IPS-15b (cell line): ENCODE measurements at regions not wholly inside any gene's neighbourhood (a gene's known extent, or its start where the extent isn't known, plus 50 kb on each side); places are given as distances from the start of the nearest gene placed in this dataset.
"Not testable (repeated sequence)": the region's sequence is repeated elsewhere in the genome, so short reads cannot be mapped to it uniquely, and the experiment has no call there.

ENCODE experiments used
- H3K27me3 ChIP-seq: one replicate; pipeline ENCODE4 v1.6.1; 2013; ENCODE audit warnings: low read length; ENCODE audit not compliant: control insufficient read depth, insufficient read depth
- H3K36me3 ChIP-seq: one replicate; pipeline ENCODE4 v1.6.1; 2013; ENCODE audit warnings: low read length; ENCODE audit not compliant: control insufficient read depth, insufficient read depth
- H3K4me1 ChIP-seq: one replicate; pipeline ENCODE4 v1.6.1; 2013; ENCODE audit warnings: mild to moderate bottlenecking, low read length; ENCODE audit not compliant: control insufficient read depth, insufficient read depth
- H3K4me3 ChIP-seq: one replicate; pipeline ENCODE4 v1.5.1; 2013; ENCODE audit warnings: low read depth, low read length
- H3K9ac ChIP-seq: one replicate; pipeline ENCODE4 v1.6.1; 2013; ENCODE audit warnings: low read depth, mild to moderate bottlenecking, low read length
- H3K9me3 ChIP-seq: one replicate; pipeline ENCODE4 v1.6.1; 2013; ENCODE audit warnings: mild to moderate bottlenecking, low read length; ENCODE audit not compliant: control insufficient read depth, insufficient read depth

DNA sequence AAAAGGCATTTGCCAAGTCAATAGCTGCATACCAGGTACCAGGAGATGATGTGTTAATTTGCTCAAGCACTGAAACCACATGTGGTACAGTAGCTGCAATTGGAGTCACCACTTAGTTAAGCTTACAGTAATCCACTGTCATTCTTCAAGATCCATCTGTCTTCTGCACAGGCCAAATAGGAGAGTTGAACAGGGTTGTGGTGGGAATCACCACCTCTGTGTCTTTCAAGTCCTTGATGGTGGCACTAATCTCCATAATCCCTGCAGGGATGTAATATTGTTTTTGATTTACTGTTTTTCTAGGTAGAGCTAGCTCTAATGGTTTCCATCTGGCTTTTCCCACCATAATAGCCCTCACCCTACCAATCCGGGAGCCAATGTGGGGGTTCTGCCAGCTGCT lies 91.9 kb downstream of the FCRL5 start:
- H3K4me3 ChIP-seq = no peak overlapping the region
- no peaks in the 10 kb centered on the region for H3K9me3 ChIP-seq
- H3K4me1 ChIP-seq = no peaks in the 10 kb centered on the region
- H3K27me3 ChIP-seq = no peaks in the 10 kb centered on the region
- no peak overlapping the region for H3K9ac ChIP-seq
- no peaks in the 10 kb centered on the region for H3K36me3 ChIP-seq

DNA sequence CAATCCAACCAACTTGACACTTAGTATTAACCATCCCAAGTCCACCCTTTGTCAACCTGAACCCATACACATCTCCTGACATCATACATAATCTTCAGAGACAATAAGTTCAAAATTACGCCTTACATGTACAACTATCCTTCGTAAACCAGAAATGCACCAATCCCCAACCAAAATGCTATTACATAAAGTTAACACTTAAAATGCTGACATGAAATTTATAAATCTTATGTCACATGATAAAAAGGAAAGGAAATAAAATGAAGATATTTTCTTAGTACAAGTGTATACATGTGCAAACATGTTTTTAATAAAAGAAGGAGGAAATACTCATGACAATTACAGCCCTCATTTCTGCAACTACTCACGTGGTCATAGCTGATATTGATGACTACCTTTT lies 95.0 kb downstream of the FCRL5 start:
- no peaks in the 10 kb centered on the region for H3K27me3 ChIP-seq
- no peaks in the 10 kb centered on the region for H3K36me3 ChIP-seq
- no peak overlapping the region for H3K9ac ChIP-seq
- no peaks in the 10 kb centered on the region for H3K9me3 ChIP-seq
- H3K4me1 ChIP-seq = no peaks in the 10 kb centered on the region
- H3K4me3 ChIP-seq = no peak overlapping the region

DNA sequence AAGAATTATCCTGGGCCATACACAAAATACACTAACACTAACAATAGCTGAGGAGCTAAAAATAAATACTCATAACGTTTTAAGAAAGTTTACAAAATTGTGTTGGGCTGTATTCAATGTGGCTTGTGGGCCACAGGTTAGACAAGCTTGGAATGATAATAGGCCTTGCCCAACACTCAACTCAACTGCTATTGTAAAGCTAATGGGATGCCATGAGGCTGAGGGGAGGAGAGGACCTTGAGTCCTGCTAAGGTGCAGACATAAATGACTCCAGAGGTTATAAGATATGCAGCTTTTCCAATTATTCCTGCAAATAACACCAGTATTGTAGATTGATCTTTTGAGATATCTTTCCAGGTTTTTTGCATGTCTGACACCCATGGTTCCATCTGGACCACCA lies 97.0 kb downstream of the FCRL5 start:
- no peaks in the 10 kb centered on the region for H3K36me3 ChIP-seq
- no peaks in the 10 kb centered on the region for H3K4me1 ChIP-seq
- H3K9me3 ChIP-seq = no peaks in the 10 kb centered on the region
- H3K9ac ChIP-seq = no peak overlapping the region
- no peaks in the 10 kb centered on the region for H3K27me3 ChIP-seq
- H3K4me3 ChIP-seq = no peak overlapping the region

DNA sequence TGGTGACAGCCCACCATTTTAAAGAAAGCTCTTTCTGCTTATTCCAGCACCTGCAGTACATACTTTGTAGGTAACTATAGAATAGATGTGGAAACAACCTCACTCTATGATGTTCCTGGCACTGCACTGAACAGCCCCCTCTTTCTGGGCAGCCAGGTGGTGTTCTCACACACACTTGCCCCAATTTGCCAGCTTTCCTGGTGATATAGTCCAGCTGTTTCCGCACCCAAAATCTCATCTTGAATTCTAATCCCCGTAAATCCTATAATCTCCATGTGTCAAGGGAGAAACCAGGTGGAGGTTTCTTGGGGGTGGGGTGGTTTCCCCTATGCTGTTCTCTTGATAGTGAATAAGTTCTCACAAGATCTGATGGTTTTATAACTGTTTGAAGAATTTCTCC lies 102.2 kb downstream of the FCRL5 start:
- no peak overlapping the region for H3K4me3 ChIP-seq
- no peaks in the 10 kb centered on the region for H3K36me3 ChIP-seq
- no peaks in the 10 kb centered on the region for H3K27me3 ChIP-seq

DNA sequence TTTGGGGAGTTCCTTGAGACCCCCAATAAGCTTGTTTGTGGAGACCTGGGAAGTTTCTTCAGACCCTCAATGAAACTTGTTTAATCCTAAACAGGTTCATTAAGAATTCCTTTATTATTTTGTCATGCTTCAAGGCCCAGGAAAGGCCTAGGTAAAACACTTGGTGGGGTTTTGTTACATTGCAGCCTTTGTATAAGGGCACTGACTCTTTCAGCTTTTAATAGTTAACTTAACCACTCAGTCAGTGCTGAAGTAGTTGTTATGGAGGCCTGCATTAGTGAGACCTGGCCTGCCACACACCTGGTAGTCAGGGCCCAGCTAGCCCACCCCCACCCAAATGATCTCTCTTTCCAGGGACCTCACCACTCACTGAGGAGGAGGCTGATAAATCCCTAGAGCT lies 103.7 kb downstream of the FCRL5 start:
- Histone ChIP-seq H3K9ac (no peak overlapping the region), H3K4me1 (no peaks in the 10 kb centered on the region), H3K27me3 (no peaks in the 10 kb centered on the region), H3K4me3 (no peak overlapping the region), H3K9me3 (no peaks in the 10 kb centered on the region), H3K36me3 (no peaks in the 10 kb centered on the region)

More for the DNA sequence above, 102.2 kb downstream of the FCRL5 start:
- H3K9ac ChIP-seq = no peak overlapping the region
- no peaks in the 10 kb centered on the region for H3K4me1 ChIP-seq
- H3K9me3 ChIP-seq = no peaks in the 10 kb centered on the region

DNA sequence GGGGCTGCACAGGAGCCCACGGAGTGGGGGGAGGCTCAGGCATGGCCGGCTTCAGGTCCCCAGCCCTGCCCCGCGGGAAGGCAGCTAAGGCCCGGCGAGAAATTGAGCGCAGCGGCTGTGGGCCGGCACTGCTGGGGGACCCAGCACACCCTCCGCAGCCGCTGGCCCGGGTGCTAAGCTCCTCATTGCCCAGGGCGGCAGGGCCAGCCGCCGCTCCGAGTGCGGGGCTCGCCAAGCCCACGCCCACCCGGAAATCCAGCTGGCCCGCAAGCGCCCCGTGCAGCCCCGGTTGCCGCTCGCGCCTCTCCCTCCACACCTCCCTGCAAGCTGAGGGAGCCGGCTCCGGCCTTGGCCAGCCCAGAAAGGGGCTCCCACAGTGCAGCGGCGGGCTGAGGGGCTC lies 106.0 kb downstream of the FCRL5 start:
- not testable (repeated sequence) for H3K9me3 ChIP-seq, H3K36me3 ChIP-seq, H3K9ac ChIP-seq, H3K27me3 ChIP-seq, H3K4me3 ChIP-seq, H3K4me1 ChIP-seq

DNA sequence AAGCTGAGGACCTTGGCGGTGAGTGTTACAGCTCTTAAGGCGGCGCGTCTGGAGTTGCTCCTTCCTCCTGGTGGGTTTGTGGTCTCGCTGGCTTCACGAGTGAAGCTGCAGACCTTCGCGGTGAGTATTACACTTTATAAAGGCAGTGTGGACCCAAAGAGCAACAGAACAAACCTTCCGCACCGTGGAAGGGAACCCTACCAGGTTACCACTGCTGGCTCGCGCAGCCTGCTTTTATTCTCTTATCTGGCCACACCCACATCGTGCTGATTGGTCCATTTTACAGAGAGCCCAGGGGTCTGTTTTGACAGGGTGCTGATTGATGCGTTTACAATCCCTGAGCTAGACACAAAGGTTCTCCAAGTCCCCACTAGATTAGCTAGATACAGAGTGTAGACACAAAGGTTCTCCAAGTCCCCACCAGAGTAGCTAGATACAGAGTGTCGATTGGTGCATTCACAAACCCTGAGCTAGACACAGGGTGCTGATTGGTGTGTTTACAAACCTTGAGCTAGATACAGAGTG lies 106.6 kb downstream of the FCRL5 start:
- H3K4me1 ChIP-seq, H3K4me3 ChIP-seq, H3K27me3 ChIP-seq, H3K9ac ChIP-seq, H3K9me3 ChIP-seq, H3K36me3 ChIP-seq: not testable (repeated sequence)

DNA sequence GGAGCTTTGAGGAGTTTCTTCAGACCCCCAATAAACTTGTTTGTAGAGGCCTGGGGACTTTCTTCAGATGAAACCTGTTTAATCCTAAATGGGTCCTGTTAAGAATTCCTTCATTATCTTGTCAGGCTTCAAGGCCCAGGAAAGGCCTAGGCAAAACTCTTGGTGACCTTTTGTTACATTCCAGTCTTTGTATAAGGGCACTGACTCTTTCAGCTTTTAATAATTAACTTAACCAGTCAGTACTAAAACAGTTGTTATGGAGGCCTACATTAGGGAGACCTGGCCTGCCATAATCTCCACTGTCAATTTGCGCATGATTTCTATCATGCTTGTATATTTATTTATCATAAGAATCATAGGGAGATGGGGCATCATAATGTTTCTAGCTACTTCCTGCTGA lies 110.2 kb downstream of the FCRL5 start:
- no peaks in the 10 kb centered on the region for H3K9me3 ChIP-seq
- H3K4me1 ChIP-seq = peaks cover 12% of the 10 kb centered on the region
- no peaks in the 10 kb centered on the region for H3K27me3 ChIP-seq
- H3K4me3 ChIP-seq = no peak overlapping the region
- H3K9ac ChIP-seq = no peak overlapping the region
- no peaks in the 10 kb centered on the region for H3K36me3 ChIP-seq

DNA sequence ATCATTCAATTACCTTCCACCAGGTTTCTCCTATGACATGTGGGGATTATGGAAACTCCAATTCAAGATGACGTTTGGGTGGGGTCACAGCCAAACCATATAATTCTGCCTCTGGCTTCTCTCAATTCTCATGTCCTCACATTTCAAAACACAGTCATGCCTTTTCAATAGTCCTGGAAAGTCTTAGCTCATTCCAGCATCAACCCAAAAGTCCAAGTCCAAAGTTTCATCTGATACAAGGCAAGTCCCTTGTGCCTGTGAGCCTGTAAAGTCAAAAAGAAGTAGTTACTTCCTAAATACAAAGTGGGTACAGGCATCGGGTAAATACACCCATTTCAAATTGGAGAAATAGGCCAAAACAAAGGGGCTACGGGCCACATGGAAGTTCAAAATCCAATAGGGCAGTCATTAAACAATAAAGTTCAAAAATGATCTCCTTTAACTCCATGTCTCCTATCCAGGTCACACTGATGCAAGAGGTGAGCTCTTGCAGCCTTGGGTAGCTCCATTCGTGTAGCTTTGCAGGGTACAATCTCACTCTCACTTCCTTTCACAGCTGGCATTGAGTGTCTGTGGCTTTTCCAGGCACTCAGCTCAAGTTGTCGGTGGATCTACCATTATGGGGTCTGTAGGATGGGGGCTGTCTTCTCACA lies 112.9 kb downstream of the FCRL5 start:
- H3K4me1 ChIP-seq = peaks cover 12% of the 10 kb centered on the region
- no peaks in the 10 kb centered on the region for H3K9me3 ChIP-seq
- H3K27me3 ChIP-seq = no peaks in the 10 kb centered on the region
- H3K9ac ChIP-seq = no peak overlapping the region
- no peaks in the 10 kb centered on the region for H3K36me3 ChIP-seq
- no peak overlapping the region for H3K4me3 ChIP-seq

DNA sequence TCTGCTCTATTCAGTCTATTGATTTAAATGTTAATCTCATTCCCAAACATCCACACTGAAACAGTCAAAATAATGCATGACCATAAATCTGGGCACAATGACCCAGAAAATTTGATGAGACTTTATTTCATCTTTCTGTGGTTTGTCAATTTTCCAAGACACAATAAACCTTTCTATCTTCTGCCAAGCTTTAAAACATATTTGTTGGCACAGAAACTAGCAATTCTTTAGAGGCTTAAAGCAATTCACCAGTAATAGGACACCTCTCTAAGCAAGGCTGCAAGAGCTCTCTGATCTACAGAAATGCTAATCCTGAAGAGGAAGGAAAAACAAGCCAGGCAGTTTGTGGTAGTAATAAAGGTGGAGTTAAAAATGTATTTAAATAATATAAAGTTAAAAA lies 113.7 kb downstream of the FCRL5 start:
- Histone ChIP-seq H3K9ac (no peak overlapping the region), H3K9me3 (no peaks in the 10 kb centered on the region), H3K27me3 (no peaks in the 10 kb centered on the region), H3K4me1 (peaks cover 12% of the 10 kb centered on the region), H3K36me3 (no peaks in the 10 kb centered on the region), H3K4me3 (no peak overlapping the region)

DNA sequence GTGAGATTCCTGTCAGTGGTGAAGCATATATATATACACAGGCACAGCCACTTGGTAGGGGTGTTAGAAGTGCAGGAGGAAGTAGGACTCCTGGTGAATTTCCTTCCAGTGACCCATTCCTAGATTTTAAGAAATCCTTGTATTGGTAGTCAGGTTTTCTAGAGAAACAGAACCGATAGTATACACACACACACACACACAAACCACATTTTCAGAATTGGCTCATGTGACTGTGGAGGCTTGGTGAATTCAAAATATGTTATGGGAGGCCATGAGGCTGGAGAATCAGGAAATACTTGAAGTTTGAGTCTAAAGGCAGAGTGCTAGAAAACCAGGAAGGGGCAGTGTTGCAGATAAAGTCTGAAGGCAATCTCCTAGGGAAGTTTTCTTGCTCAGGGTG lies 114.2 kb downstream of the FCRL5 start:
- no peaks in the 10 kb centered on the region for H3K27me3 ChIP-seq
- H3K4me1 ChIP-seq = peaks cover 12% of the 10 kb centered on the region
- no peak overlapping the region for H3K4me3 ChIP-seq
- H3K9ac ChIP-seq = no peak overlapping the region
- no peaks in the 10 kb centered on the region for H3K9me3 ChIP-seq
- no peaks in the 10 kb centered on the region for H3K36me3 ChIP-seq

DNA sequence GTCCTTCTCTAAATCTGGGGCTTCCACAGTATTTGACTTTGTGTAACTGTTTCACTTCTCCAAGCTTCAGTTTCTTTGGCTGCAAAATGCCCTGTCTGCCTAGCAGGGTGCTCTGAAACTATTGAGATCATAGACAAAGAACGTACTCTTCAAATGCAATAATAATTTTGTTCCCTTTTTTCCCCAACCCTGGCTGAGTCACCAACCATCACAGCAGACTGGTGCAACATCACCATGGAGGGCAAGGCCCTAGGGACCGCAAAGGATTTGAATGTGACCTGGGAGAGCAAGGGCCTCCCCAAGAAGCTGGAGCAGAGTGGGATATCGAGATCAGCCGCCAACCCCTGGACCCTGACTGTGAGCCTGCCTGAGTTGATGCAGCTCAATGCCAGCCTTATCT lies 115.0 kb downstream of the FCRL5 start:
- H3K9me3 ChIP-seq = no peaks in the 10 kb centered on the region
- H3K4me1 ChIP-seq = peaks cover 12% of the 10 kb centered on the region
- no peaks in the 10 kb centered on the region for H3K27me3 ChIP-seq
- no peaks in the 10 kb centered on the region for H3K36me3 ChIP-seq
- no peak overlapping the region for H3K4me3 ChIP-seq
- no peak overlapping the region for H3K9ac ChIP-seq
